H1 (cell line): ENCODE measurements at regions not wholly inside any gene's neighbourhood (a gene's known extent, or its start where the extent isn't known, plus 50 kb on each side); places are given as distances from the start of the nearest gene placed in this dataset.

Experiments used
- CTCF ChIA-PET: fragments of 300-600 bp; sonication (Branson Sonifier 250); formaldehyde crosslinking; loops from one replicate; lab custom pipeline; 2021; ENCODE audit not compliant: partially characterized antibody; lab: Charles Lee
- POLR2A ChIA-PET: fragments of 300-600 bp; sonication (Branson Sonifier 250); formaldehyde crosslinking; loops from one replicate; lab custom pipeline; 2021; ENCODE audit warnings: inconsistent platforms; ENCODE audit not compliant: partially characterized antibody; lab: Charles Lee
- DNase-seq, 2 experiments: peaks; one replicate each; pipeline versions ENCODE4 v3.0.0 to v3.0.0-alpha.2; 2010 to 2022; ENCODE audit warnings: low spot score in 2 of 2, low read depth in 1 of 2, mixed read lengths in 1 of 2
- FAIRE-seq: peaks from 2 replicates; lab custom pipeline; 2011; peaks lifted over from hg19 to GRCh38; lab: Jason Lieb, UNC
- H2AFZ ChIP-seq: 2 replicates; pipeline ENCODE4 v1.8.1; 2012; ENCODE audit warnings: low read length, inconsistent platforms
- H2AK5ac ChIP-seq: 2 replicates; pipeline ENCODE4 v1.6.1; 2013; ENCODE audit warnings: low read depth, low read length
- H2BK120ac ChIP-seq: replicated peaks from 2 replicates; pipeline ENCODE3; 2013; ENCODE audit warnings: low read depth, low read length, inconsistent platforms
- H2BK12ac ChIP-seq: 2 replicates; pipeline ENCODE4 v1.6.1; 2013; ENCODE audit warnings: low read depth, low read length
- H2BK15ac ChIP-seq: 2 replicates; pipeline ENCODE4 v1.6.1; 2013; ENCODE audit warnings: low read length
- H2BK20ac ChIP-seq: 2 replicates; pipeline ENCODE4 v1.6.1; 2013; ENCODE audit warnings: low read length
- H2BK5ac ChIP-seq: 2 replicates; pipeline ENCODE4 v1.6.1; 2013; ENCODE audit warnings: low read depth, low read length
- H3K14ac ChIP-seq: 2 replicates; pipeline ENCODE4 v1.6.1; 2013; ENCODE audit warnings: inconsistent platforms; ENCODE audit not compliant: insufficient read length
- H3K18ac ChIP-seq: 2 replicates; pipeline ENCODE4 v1.6.1; 2013; ENCODE audit warnings: low read length; ENCODE audit errors: extremely low read depth
- H3K23ac ChIP-seq: 2 replicates; pipeline ENCODE4 v1.6.1; 2013; ENCODE audit warnings: inconsistent platforms; ENCODE audit not compliant: insufficient read length
- H3K23me2 ChIP-seq: 2 replicates; pipeline ENCODE4 v1.6.1; 2013; ENCODE audit warnings: low read depth, low read length
- H3K27ac ChIP-seq: 2 replicates; pipeline ENCODE4 v1.6.1; 2011; ENCODE audit warnings: low read depth, low read length, inconsistent platforms
- H3K27me3 ChIP-seq, 4 experiments: replicated peaks in 1 of 4; 1 replicate in 1 of 4; 2 replicates in 3 of 4; pipeline versions ENCODE4 v1.6.1 to v1.8.1; 2011 to 2013; ENCODE audit warnings: low read length in 3 of 4, mild to moderate bottlenecking in 3 of 4, inconsistent platforms in 2 of 4, mixed read lengths in 2 of 4, moderate library complexity in 1 of 4; ENCODE audit not compliant: control insufficient read depth in 3 of 4, insufficient read depth in 3 of 4; ENCODE audit errors: extremely low read depth in 1 of 4
- H3K36me3 ChIP-seq, 4 experiments: 2 replicates each; pipeline versions ENCODE4 v1.6.1 to v1.8.1; 2011 to 2013; ENCODE audit warnings: mild to moderate bottlenecking in 4 of 4, low read length in 3 of 4, moderate library complexity in 2 of 4, control low read depth in 1 of 4, inconsistent platforms in 1 of 4; ENCODE audit not compliant: insufficient read depth in 4 of 4, control insufficient read depth in 2 of 4
- H3K4ac ChIP-seq: replicated peaks from 2 replicates; pipeline ENCODE3; 2013; ENCODE audit warnings: low read length, low read depth, mixed read lengths, inconsistent platforms; ENCODE audit not compliant: insufficient read length
- H3K4me1 ChIP-seq, 4 experiments: replicated peaks in 1 of 4; 1 replicate in 1 of 4; 2 replicates in 3 of 4; pipeline versions ENCODE4 v1.6.1 to v1.8.1; 2011 to 2013; ENCODE audit warnings: low read length in 3 of 4, inconsistent platforms in 2 of 4, mixed read lengths in 1 of 4; ENCODE audit not compliant: insufficient read depth in 4 of 4, control insufficient read depth in 3 of 4
- H3K4me2 ChIP-seq, 2 experiments: 2 replicates each; pipeline versions ENCODE4 v1.6.1 to v1.8.1; 2011 to 2013; ENCODE audit warnings: low read depth in 2 of 2, low read length in 2 of 2, control low read depth in 1 of 2, inconsistent platforms in 1 of 2, mild to moderate bottlenecking in 1 of 2; ENCODE audit not compliant: insufficient read depth in 1 of 2
- H3K4me3 ChIP-seq, 4 experiments: fragments of 200-600, 300-600 bp in 1 of 4; sonication (generic), shearing (Covaris generic), sonication (Bioruptor Twin) in 1 of 4; 2 replicates each; pipeline versions ENCODE4 v1.5.1 to v1.8.1; 2011 to 2016; ENCODE audit warnings: low read length in 4 of 4, low read depth in 3 of 4, control low read depth in 2 of 4, inconsistent platforms in 2 of 4, mild to moderate bottlenecking in 2 of 4, mixed read lengths in 1 of 4, moderate library complexity in 1 of 4; ENCODE audit not compliant: insufficient read depth in 2 of 4; ENCODE audit errors: extremely low read depth in 1 of 4
- H3K56ac ChIP-seq: replicated peaks from 2 replicates; pipeline ENCODE3; 2013; ENCODE audit warnings: low read depth, mild to moderate bottlenecking, mixed read lengths, low read length, inconsistent platforms; ENCODE audit not compliant: insufficient read length
- H3K79me1 ChIP-seq: 2 replicates; pipeline ENCODE4 v1.6.1; 2013; ENCODE audit warnings: low read depth, low read length, control low read depth
- H3K79me2 ChIP-seq, 2 experiments: 2 replicates each; pipeline versions ENCODE4 v1.6.1 to v1.8.1; 2012 to 2013; ENCODE audit warnings: low read length in 2 of 2, mild to moderate bottlenecking in 2 of 2, inconsistent platforms in 1 of 2; ENCODE audit not compliant: insufficient read depth in 2 of 2, control insufficient read depth in 1 of 2
- H3K9ac ChIP-seq, 4 experiments: replicated peaks in 1 of 4; 1 replicate in 1 of 4; 2 replicates in 3 of 4; pipeline versions ENCODE4 v1.6.1 to v1.8.1; 2011 to 2013; ENCODE audit warnings: low read depth in 3 of 4, low read length in 3 of 4, control low read depth in 2 of 4, mild to moderate bottlenecking in 2 of 4, moderate library complexity in 2 of 4, inconsistent platforms in 1 of 4; ENCODE audit errors: extremely low read depth in 1 of 4
- H3K9me3 ChIP-seq, 2 experiments: 2 replicates each; pipeline versions ENCODE4 v1.6.1 to v1.8.1; 2012 to 2013; ENCODE audit warnings: mild to moderate bottlenecking in 2 of 2, moderate library complexity in 2 of 2, control low read depth in 1 of 2, inconsistent platforms in 1 of 2, low read depth in 1 of 2, low read length in 1 of 2, mixed read lengths in 1 of 2; ENCODE audit not compliant: insufficient read depth in 2 of 2
- H4K20me1 ChIP-seq, 2 experiments: replicated peaks in 1 of 2; 2 replicates each; pipeline versions ENCODE3 to v1.8.1; 2011 to 2013; ENCODE audit warnings: inconsistent platforms in 2 of 2, low read length in 2 of 2, mild to moderate bottlenecking in 1 of 2; ENCODE audit not compliant: insufficient read depth in 2 of 2, control insufficient read depth in 1 of 2
- H4K5ac ChIP-seq: 2 replicates; pipeline ENCODE4 v1.6.1; 2013; ENCODE audit warnings: low read length, low read depth, mixed read lengths, inconsistent platforms; ENCODE audit not compliant: insufficient read length
- H4K8ac ChIP-seq: 2 replicates; pipeline ENCODE4 v1.8.0; 2013; ENCODE audit warnings: mild to moderate bottlenecking, moderate library complexity, low read length, inconsistent platforms; ENCODE audit not compliant: insufficient read depth; ENCODE audit errors: extremely low read depth
- H4K91ac ChIP-seq: replicated peaks from 2 replicates; pipeline ENCODE3; 2013; ENCODE audit warnings: low read length, mixed read lengths, inconsistent platforms; ENCODE audit not compliant: insufficient read length
- BACH1 ChIP-seq: IDR thresholded peaks from 2 replicates; pipeline ENCODE4 v1.6.1; 2012; ENCODE audit warnings: low read length, improper control_type of control experiment
- E2F6 ChIP-seq: IDR thresholded peaks from 2 replicates; pipeline ENCODE4 v1.6.1; 2012; ENCODE audit warnings: inconsistent platforms
- MAX ChIP-seq: IDR thresholded peaks from 2 replicates; pipeline ENCODE4 v1.6.1; 2012; ENCODE audit warnings: inconsistent platforms
- POLR2AphosphoS5 ChIP-seq: IDR thresholded peaks from 2 replicates; pipeline ENCODE4 v1.6.1; 2011; ENCODE audit warnings: low read depth, low read length
- WGBS, 2 experiments: shearing (Covaris generic) in 1 of 2; methylation state at CpG; one replicate each; pipeline versions ENCODE4 v1.1.6 to v1.1.7; 2013 to 2015; ENCODE audit warnings: low lambda C conversion rate in 2 of 2, mixed read lengths in 2 of 2, inconsistent platforms in 1 of 2, low coverage in 1 of 2, missing lambda C conversion rate in 1 of 2; ENCODE audit not compliant: insufficient replicate concordance in 2 of 2, insufficient coverage in 1 of 2, insufficient read length in 1 of 2; ENCODE audit errors: extremely low coverage in 1 of 2, missing lambda C conversion rate in 1 of 2; 5-methylcytosine and 5-hydroxymethylcytosine counted together

GRCh38 chr12:4215229-4216186 is 58.1 kb upstream of the CCND2 start:
- no peak overlapping the region for H3K9ac ChIP-seq
- no peak overlapping the region for H2AFZ ChIP-seq
- H3K79me2 ChIP-seq, result no peaks in the 10 kb centered on the region
- no peak overlapping the region for H4K5ac ChIP-seq
- CTCF ChIA-PET, result interaction anchor here (0.7 to 3.0 kb wide), 11 partner anchors 10 to 177 kb away, joined by 3 to 13 read pairs (median 3); no protein-coding TSS in a partner anchor
- H2BK120ac ChIP-seq, result no peak overlapping the region
- no peak overlapping the region for H3K4me2 ChIP-seq
- H3K27me3 ChIP-seq, result no peaks in the 10 kb centered on the region; a peak in 1 of 7 replicates
- H2BK12ac ChIP-seq, result no peak overlapping the region
- no peaks in the 10 kb centered on the region for H3K36me3 ChIP-seq
- no peaks in the 10 kb centered on the region for H3K23me2 ChIP-seq
- no peak overlapping the region for H3K56ac ChIP-seq
- no peak overlapping the region for H3K23ac ChIP-seq
- no peaks in the 10 kb centered on the region for H3K9me3 ChIP-seq
- H3K4ac ChIP-seq, result no peak overlapping the region
- H4K8ac ChIP-seq, result no peak overlapping the region
- H2AK5ac ChIP-seq, result no peak overlapping the region
- no peak for FAIRE-seq
- H3K4me3 ChIP-seq, result no peak overlapping the region
- H3K4me1 ChIP-seq, result no peaks in the 10 kb centered on the region; a peak in 1 of 7 replicates
- H2BK5ac ChIP-seq, result no peak overlapping the region
- no peak overlapping the region for H3K27ac ChIP-seq
- no peak overlapping the region for H3K18ac ChIP-seq
- no peaks in the 10 kb centered on the region for H4K20me1 ChIP-seq
- TF ChIP-seq MAX, result no peak
- no peak for TF ChIP-seq POLR2AphosphoS5
- TF ChIP-seq BACH1, result no peak
- TF ChIP-seq E2F6, result no peak
- no peak overlapping the region for H2BK20ac ChIP-seq
- no peak overlapping the region for H4K91ac ChIP-seq
- H2BK15ac ChIP-seq, result no peak overlapping the region
- DNase-seq, result peak in 1 of 2 experiments; percentile 40
- POLR2A ChIA-PET, result interaction anchor here (0.7 to 2.7 kb wide), 5 partner anchors 11 to 91 kb away, joined by 3 to 15 read pairs (median 3); no protein-coding TSS in a partner anchor
- no peak overlapping the region for H3K14ac ChIP-seq
- WGBS, 2 experiments, result 95% methylated on average over 18 of the region's 18 CpGs; no CpG with 5 or more reads in 1 of the 2 experiments
- H3K79me1 ChIP-seq, result no peaks in the 10 kb centered on the region
